NT2/D1 (cell line): ENCODE measurements at regions not wholly inside any gene's neighbourhood (a gene's known extent, or its start where the extent isn't known, plus 50 kb on each side); places are given as distances from the start of the nearest gene placed in this dataset.

Source experiments
- SUZ12 ChIP-seq: IDR thresholded peaks from 2 replicates; pipeline ENCODE4 v1.6.1; 2011; ENCODE audit not compliant: insufficient read length, insufficient read depth; ENCODE audit errors: extremely low read depth
- YY1 ChIP-seq: IDR thresholded peaks from 2 replicates; pipeline ENCODE4 v1.6.1; 2011; ENCODE audit not compliant: insufficient read length, insufficient read depth
- ZNF274 ChIP-seq: IDR thresholded peaks from 2 replicates; pipeline ENCODE4 v1.6.1; 2011; ENCODE audit warnings: mild to moderate bottlenecking, low read depth, low read length

DNA sequence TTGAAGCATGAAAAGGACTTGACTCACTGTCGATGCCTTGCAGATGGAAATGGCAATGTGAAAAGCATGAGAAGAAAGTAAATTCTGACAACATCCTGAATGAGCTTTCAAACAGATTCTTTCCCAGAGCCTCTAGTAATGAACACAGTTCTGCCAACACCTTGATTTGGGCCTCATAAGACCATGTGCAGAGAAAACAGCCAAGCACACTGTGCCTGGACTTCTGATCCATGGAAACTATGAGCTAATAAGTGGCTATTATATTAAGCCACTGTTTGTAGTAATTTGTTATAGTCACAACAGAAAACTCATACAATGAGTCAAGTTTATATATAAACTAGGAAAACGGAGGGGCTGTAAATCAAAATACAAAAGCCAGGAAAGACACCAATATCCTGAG, 477.3 kb downstream of the MBD2 start:
- TF ChIP-seq ZNF274 (no peak), SUZ12 (no peak), YY1 (no peak)
